Lower leg skin (tissue), 3 donors: ENCODE measurements at regions not wholly inside any gene's neighbourhood (a gene's known extent, or its start where the extent isn't known, plus 50 kb on each side); places are given as distances from the start of the nearest gene placed in this dataset.

Source experiments
- POLR2A ChIP-seq, 2 donors: fragments of 450-650 bp; IDR thresholded peaks; one replicate each; pipeline ENCODE4 v1.6.1; 2016 to 2017; ENCODE audit warnings: antibody characterized with exemption in 2 of 2, mild to moderate bottlenecking in 1 of 2, moderate library complexity in 1 of 2
- TF ChIP-seq, protein P1 (sequence below), 3 donors: fragments of 450-650 bp; IDR thresholded peaks; one replicate each; pipeline ENCODE4 v1.5.1; 2016; ENCODE audit warnings: antibody characterized with exemption in 3 of 3, mild to moderate bottlenecking in 3 of 3, moderate library complexity in 2 of 3

DNA sequence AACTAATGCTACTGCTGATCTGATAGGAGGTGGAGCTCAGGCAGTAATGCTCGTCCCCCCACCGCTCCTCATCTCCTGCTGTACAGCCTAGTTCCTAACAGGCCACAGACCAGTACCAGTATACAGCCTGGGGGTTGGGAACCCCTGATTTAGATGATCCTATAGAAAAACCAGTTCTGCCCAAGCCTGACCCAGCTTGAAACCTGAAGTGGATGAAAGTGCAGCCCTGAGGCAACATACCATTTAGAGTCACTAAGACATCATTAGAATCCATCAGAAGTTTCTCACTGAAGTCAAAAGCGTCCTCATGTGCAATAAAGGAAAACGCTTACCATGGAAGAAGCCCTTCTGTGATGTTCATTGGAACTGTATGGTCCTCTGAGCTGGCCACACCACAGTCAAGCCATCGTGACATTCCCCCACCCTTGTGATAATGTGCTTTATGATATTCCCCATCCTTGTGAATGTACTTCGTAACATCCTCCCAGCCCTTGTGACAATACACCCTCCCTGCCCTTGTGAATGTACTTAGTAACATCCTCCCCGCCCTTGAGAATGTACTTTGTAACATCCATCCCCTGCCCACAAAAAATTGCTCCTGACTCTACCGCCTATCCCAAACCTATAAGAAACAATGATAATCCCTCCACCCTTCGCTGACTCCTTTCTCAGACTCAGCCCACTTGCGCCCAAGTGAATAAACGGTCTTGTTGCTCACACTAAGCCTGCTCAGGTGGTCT lies 65.9 kb upstream of the HECTD2 start:
- TF ChIP-seq, protein P1, sequence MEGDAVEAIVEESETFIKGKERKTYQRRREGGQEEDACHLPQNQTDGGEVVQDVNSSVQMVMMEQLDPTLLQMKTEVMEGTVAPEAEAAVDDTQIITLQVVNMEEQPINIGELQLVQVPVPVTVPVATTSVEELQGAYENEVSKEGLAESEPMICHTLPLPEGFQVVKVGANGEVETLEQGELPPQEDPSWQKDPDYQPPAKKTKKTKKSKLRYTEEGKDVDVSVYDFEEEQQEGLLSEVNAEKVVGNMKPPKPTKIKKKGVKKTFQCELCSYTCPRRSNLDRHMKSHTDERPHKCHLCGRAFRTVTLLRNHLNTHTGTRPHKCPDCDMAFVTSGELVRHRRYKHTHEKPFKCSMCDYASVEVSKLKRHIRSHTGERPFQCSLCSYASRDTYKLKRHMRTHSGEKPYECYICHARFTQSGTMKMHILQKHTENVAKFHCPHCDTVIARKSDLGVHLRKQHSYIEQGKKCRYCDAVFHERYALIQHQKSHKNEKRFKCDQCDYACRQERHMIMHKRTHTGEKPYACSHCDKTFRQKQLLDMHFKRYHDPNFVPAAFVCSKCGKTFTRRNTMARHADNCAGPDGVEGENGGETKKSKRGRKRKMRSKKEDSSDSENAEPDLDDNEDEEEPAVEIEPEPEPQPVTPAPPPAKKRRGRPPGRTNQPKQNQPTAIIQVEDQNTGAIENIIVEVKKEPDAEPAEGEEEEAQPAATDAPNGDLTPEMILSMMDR (IDR thresholded peaks at IDR 0.05) = no peak
- TF ChIP-seq POLR2A (IDR thresholded peaks at IDR 0.05) = no peak
